H1 (cell line): ENCODE measurements at regions not wholly inside any gene's neighbourhood (a gene's known extent, or its start where the extent isn't known, plus 50 kb on each side); places are given as distances from the start of the nearest gene placed in this dataset.

Source experiments
- GTF2F1 ChIP-seq: IDR thresholded peaks from 2 replicates; pipeline ENCODE4 v1.6.1; 2012; ENCODE audit warnings: low read depth, low read length, improper control_type of control experiment, borderline replicate concordance
- HDAC2 ChIP-seq, 2 experiments: fragments of 300-600 bp in 1 of 2; sonication (generic) in 1 of 2; IDR thresholded peaks; 2 replicates each; pipeline ENCODE4 v1.6.1; 2011 to 2012; ENCODE audit warnings: low read depth in 2 of 2, low read length in 2 of 2, mild to moderate bottlenecking in 2 of 2, moderate library complexity in 2 of 2, borderline replicate concordance in 1 of 2, inconsistent platforms in 1 of 2
- POLR2AphosphoS5 ChIP-seq: IDR thresholded peaks from 2 replicates; pipeline ENCODE4 v1.6.1; 2011; ENCODE audit warnings: low read depth, low read length

DNA sequence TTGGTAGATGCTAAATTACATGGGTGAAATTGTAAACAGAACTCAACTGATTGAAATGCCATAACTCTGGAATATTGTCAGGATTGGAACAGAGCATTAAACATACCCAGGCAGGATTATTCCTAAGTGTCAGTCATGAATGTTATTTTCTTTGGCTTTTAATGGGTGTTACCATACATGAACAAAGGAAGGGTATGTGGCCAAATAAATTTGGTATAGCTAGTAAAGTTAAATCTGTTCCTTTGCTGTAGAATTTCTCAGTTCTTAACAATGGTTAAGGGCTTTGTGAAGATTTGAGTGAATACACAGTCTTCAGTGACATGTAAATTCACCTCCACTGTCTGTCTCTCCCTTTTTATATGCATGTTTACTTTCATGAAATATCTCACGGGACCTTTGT lies 679.5 kb upstream of the CDH8 start (continued):
- TF ChIP-seq HDAC2 (IDR thresholded peaks at IDR 0.05; ENCODE audit: borderline replicate concordance in 1 of 2, low read depth in 2 of 2, low read length in 2 of 2) = no peak
- no peak for TF ChIP-seq POLR2AphosphoS5
- TF ChIP-seq GTF2F1 = no peak
